Adipocyte (in vitro differentiated cells): ENCODE measurements at regions not wholly inside any gene's neighbourhood (a gene's known extent, or its start where the extent isn't known, plus 50 kb on each side); places are given as distances from the start of the nearest gene placed in this dataset.

Experiments
- DNase-seq: peaks from one replicate; pipeline ENCODE4 v3.0.0-alpha.2; 2015; ENCODE audit warnings: low read depth
- H3K27me3 ChIP-seq: replicated peaks from 2 replicates; pipeline ENCODE4 v1.7.0; 2013; ENCODE audit warnings: mild to moderate bottlenecking, low read length, moderate library complexity; ENCODE audit not compliant: control insufficient read depth, insufficient read depth
- H3K36me3 ChIP-seq: 2 replicates; pipeline ENCODE4 v1.7.0; 2013; ENCODE audit warnings: low read length, mild to moderate bottlenecking, moderate library complexity; ENCODE audit not compliant: control insufficient read depth, insufficient read depth, severe bottlenecking
- H3K4me1 ChIP-seq: 2 replicates; pipeline ENCODE4 v1.7.0; 2013; ENCODE audit warnings: mild to moderate bottlenecking, low read length, moderate library complexity; ENCODE audit not compliant: control insufficient read depth, insufficient read depth
- H3K4me3 ChIP-seq: 2 replicates; pipeline ENCODE4 v1.7.0; 2013; ENCODE audit warnings: mild to moderate bottlenecking, low read length, moderate library complexity
- H3K9ac ChIP-seq: 2 replicates; pipeline ENCODE4 v1.7.0; 2013; ENCODE audit warnings: mild to moderate bottlenecking, low read length, moderate library complexity
- H3K9me3 ChIP-seq: 2 replicates; pipeline ENCODE4 v1.7.0; 2013; ENCODE audit warnings: mild to moderate bottlenecking, low read length, moderate library complexity; ENCODE audit not compliant: control insufficient read depth

GRCh38 chr5:164350236-164350635, 844.8 kb downstream of the MAT2B start:
- H3K9ac ChIP-seq: no peak overlapping the region
- H3K4me1 ChIP-seq: peaks cover 49% of the 10 kb centered on the region
- no peaks in the 10 kb centered on the region for H3K9me3 ChIP-seq
- H3K36me3 ChIP-seq: no peaks in the 10 kb centered on the region
- H3K27me3 ChIP-seq: no peaks in the 10 kb centered on the region
- H3K4me3 ChIP-seq: no peak overlapping the region
- no peak for DNase-seq

GRCh38 chr5:164351245-164351834, 845.9 kb downstream of the MAT2B start:
- H3K4me3 ChIP-seq: no peak overlapping the region
- H3K36me3 ChIP-seq: no peaks in the 10 kb centered on the region
- no peaks in the 10 kb centered on the region for H3K9me3 ChIP-seq
- DNase-seq: no peak
- no peak overlapping the region for H3K9ac ChIP-seq
- no peaks in the 10 kb centered on the region for H3K27me3 ChIP-seq
- peaks cover 45% of the 10 kb centered on the region for H3K4me1 ChIP-seq

DNA sequence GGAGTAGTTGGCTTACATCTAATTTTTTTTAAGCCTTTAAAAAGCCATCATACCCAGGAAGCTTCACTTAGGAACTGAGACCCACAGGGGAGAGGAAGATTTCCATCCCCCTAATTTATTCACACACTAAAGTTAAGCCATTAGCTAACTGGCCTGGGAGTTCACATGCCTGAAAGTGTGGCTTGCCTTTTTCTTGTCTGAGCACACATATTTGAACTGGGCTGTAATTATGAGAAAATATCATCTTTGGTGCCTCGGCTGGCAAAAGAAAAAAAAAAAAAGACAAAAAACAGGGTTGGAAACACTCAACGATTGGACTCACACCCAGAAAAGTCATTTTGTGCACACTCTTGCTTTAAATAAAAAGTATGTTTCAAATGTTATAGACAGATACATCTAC, 847.3 kb downstream of the MAT2B start:
- H3K4me1 ChIP-seq: peaks cover 45% of the 10 kb centered on the region
- peak overlapping the region; percentile 73 for H3K9ac ChIP-seq
- no peak for DNase-seq
- H3K4me3 ChIP-seq: peak overlapping the region; percentile 17
- no peaks in the 10 kb centered on the region for H3K9me3 ChIP-seq
- H3K36me3 ChIP-seq: no peaks in the 10 kb centered on the region
- no peaks in the 10 kb centered on the region for H3K27me3 ChIP-seq

DNA sequence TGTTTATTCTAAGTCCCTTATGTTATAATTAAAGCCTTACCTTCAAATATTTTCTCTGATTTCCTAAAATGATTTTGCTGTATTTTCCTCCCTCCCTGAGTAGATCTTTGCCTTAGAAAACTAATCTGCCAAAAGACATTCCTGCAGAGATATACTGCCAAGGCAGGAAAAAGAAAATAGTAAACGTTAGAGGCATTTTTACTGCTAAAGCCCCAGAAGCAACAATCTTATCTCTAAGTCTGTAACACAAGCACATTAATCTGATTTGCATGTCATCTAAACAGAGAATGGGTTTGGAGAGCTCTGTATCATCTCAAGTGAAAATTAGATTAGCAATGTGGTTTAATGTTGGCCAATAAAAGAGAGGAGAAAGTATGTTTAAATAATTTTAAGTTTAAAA, 847.7 kb downstream of the MAT2B start:
- DNase-seq: peak; percentile 53

DNA sequence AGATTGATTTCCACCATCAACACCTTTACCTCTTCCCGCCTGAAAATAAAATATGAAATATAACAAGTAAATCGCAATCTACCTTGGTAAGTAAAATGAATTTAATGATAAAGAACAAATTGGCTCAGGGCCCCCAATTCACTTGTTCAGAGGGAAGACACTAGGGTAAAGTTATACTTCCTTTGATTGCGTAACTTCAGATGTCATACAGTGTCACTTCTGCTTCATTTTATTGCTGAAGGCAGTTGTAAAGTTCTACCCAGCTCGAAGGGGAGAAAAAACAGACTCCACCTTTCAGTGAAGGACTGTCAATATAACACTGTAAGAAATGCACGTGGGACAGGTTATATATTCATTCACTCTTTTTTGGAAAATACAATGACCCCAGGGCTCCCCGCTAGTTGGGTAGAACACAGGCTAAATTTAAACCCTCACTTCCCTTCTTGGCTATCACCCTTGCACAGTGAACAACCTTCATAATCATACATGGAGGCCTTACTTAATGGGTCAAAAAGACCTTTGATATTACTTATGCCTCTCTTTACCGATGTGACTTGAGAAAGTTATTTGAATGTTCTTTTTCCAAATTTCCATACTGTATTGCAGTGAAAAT, 848.8 kb downstream of the MAT2B start:
- Histone ChIP-seq H3K9me3 (no peaks in the 10 kb centered on the region), H3K36me3 (no peaks in the 10 kb centered on the region), H3K4me1 (peaks cover 54% of the 10 kb centered on the region), H3K4me3 (no peak overlapping the region), H3K27me3 (no peaks in the 10 kb centered on the region), H3K9ac (peak overlapping the region; percentile 73)
- DNase-seq: no peak

More for the DNA sequence above, 847.7 kb downstream of the MAT2B start:
- Histone ChIP-seq H3K9ac (peak overlapping the region; percentile 73), H3K4me3 (peak overlapping the region; percentile 17), H3K4me1 (peaks cover 45% of the 10 kb centered on the region), H3K9me3 (no peaks in the 10 kb centered on the region), H3K36me3 (no peaks in the 10 kb centered on the region), H3K27me3 (no peaks in the 10 kb centered on the region)

GRCh38 chr5:164355267-164355830, 849.9 kb downstream of the MAT2B start:
- H3K36me3 ChIP-seq: no peaks in the 10 kb centered on the region
- no peaks in the 10 kb centered on the region for H3K27me3 ChIP-seq
- H3K9ac ChIP-seq: no peak overlapping the region
- peaks cover 61% of the 10 kb centered on the region for H3K4me1 ChIP-seq
- no peak for DNase-seq
- H3K4me3 ChIP-seq: no peak overlapping the region
- no peaks in the 10 kb centered on the region for H3K9me3 ChIP-seq

DNA sequence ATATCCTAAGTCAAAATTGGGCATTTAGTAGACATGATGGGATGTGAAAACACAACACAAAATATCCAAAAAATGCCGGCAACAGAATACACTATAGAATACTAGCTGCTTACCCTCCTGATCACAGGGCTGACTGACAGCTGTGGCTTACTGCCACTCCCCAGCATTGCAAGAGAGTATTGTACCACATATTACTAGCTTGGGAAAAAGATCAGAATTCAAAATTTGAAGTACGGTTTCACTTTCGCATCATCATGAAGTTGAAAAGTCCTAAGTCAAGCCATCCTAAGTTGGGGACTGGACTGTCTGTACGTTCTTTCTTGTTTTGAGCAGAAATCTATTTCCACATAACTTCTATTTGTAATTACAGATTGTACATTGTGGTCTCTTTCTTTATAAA, 851.4 kb downstream of the MAT2B start:
- no peak overlapping the region for H3K9ac ChIP-seq
- no peak overlapping the region for H3K4me3 ChIP-seq
- H3K9me3 ChIP-seq: no peaks in the 10 kb centered on the region
- H3K36me3 ChIP-seq: no peaks in the 10 kb centered on the region
- H3K27me3 ChIP-seq: no peaks in the 10 kb centered on the region
- DNase-seq: no peak
- H3K4me1 ChIP-seq: peaks cover 55% of the 10 kb centered on the region

- Histone ChIP-seq H3K36me3 (no peaks in the 10 kb centered on the region), H3K4me1 (peaks cover 48% of the 10 kb centered on the region), H3K27me3 (no peaks in the 10 kb centered on the region), H3K9ac (no peak overlapping the region), H3K4me3 (no peak overlapping the region), H3K9me3 (no peaks in the 10 kb centered on the region)
- DNase-seq: no peak
Observed at GRCh38 chr5:164357395-164358033, 852.1 kb downstream of the MAT2B start.

- H3K9me3 ChIP-seq: no peaks in the 10 kb centered on the region
- H3K4me3 ChIP-seq: no peak overlapping the region
- no peaks in the 10 kb centered on the region for H3K36me3 ChIP-seq
- H3K27me3 ChIP-seq: no peaks in the 10 kb centered on the region
- peak; percentile 63 for DNase-seq
- H3K4me1 ChIP-seq: peaks cover 37% of the 10 kb centered on the region
- peak overlapping the region; percentile 66 for H3K9ac ChIP-seq
Observed at GRCh38 chr5:164358531-164359259, 853.3 kb downstream of the MAT2B start.

- H3K4me3 ChIP-seq: peak overlapping the region; percentile 31
- peak overlapping the region; percentile 60 for H3K9ac ChIP-seq
- H3K36me3 ChIP-seq: no peaks in the 10 kb centered on the region
- H3K9me3 ChIP-seq: no peaks in the 10 kb centered on the region
- no peaks in the 10 kb centered on the region for H3K27me3 ChIP-seq
- peaks cover 29% of the 10 kb centered on the region for H3K4me1 ChIP-seq
- no peak for DNase-seq
Observed at GRCh38 chr5:164359260-164360255, 854.1 kb downstream of the MAT2B start.
